ENCODE measurements at regions not wholly inside any gene's neighbourhood (a gene's known extent, or its start where the extent isn't known, plus 50 kb on each side); places are given as distances from the start of the nearest gene placed in this dataset.
A peak's percentile ranks its signal among the peaks of the same experiment; 100 is the strongest.

DNA sequence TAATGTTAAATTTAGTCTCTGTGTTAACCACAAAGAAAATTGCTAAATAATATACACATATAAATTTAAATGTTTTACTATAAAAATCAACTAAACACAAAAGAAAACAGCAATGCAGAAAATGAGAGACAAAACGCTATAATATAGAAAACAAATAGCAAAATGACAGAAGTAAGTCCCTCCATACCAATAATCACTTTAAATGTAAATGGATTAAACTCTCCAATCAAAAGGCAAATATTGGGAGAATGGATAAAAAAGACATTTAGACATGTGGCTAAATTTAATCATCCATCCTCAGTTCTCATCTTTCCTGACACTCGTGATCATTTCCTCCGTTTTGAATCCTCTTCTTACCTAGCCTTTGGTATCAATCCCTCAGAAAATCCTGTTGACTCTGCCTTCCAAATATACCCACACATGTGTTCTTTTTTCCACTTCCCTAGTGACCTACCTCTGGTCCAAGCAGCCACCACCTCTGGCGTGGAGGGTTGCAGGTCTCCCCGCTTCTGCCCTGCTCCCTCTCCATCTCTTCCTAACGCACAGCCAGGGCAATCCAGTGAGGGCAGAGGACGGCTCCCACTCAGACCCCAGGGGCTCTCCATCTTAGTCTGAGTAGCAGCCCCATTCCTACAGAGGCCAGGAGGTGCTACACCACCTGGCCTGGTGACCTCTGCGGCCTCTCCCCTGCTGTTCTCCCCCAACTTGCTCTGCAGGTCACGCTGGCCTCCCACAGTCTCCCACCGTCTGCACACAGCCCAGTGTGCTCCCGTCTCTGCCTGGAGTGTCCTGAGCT is 149.2 kb downstream of the RNASET2 start:
- no peak overlapping the region for H3K4me3 ChIP-seq (ENCODE audit: low read depth, low read length)
- CTCF ChIA-PET, result interaction anchor here (0.6 kb wide), 2 partner anchors 33 to 144 kb away, joined by 3 to 4 read pairs; no protein-coding TSS in a partner anchor
- no peaks in the 10 kb centered on the region for H3K4me1 ChIP-seq (ENCODE audit: control insufficient read depth, insufficient read depth, low read length)

DNA sequence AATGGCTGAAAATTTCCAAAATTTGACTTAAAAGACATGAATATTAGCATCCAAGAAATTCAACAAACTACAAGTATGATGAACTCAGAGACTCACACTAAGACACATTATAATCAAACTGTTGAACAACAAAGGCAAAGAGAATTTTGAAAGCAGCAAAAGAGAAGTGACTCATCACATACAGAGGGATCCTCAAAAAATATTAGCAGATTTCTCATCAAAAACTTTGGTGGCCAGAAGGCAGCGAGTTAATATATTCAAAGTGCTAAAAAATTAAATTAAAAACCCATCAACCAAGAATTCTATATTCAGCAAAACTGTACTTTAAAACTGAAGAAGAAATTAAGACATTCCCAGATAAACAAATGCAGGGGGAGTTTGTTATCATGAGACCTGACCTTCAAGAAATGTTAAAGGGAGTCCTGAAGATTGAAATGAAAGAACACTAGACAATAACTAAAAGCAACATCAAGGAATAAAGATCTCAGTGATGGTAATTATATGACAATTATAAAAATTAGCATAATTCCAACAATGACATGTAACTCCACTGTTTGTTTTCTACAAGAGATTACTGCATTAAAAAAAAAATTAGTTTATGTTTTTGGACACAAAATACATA is 150.0 kb downstream of the RNASET2 start:
- TF ChIP-seq, protein P1, sequence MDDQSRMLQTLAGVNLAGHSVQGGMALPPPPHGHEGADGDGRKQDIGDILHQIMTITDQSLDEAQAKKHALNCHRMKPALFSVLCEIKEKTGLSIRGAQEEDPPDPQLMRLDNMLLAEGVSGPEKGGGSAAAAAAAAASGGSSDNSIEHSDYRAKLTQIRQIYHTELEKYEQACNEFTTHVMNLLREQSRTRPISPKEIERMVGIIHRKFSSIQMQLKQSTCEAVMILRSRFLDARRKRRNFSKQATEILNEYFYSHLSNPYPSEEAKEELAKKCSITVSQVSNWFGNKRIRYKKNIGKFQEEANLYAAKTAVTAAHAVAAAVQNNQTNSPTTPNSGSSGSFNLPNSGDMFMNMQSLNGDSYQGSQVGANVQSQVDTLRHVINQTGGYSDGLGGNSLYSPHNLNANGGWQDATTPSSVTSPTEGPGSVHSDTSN (CRISPR knock-in tag; IDR thresholded peaks at IDR 0.05), result no peak
- TF ChIP-seq SETDB1 (IDR thresholded peaks at IDR 0.05; ENCODE audit: insufficient read length, low read length) (peak; percentile 99), TRIM28 (IDR thresholded peaks at IDR 0.05; ENCODE audit: borderline replicate concordance, low read length) (peak; percentile 96), ZNF791 (tag by site-specific recombination; IDR thresholded peaks at IDR 0.05) (peak; percentile 97)
- Histone ChIP-seq H3K36me3 (ENCODE audit: control insufficient read depth in 2 of 2, insufficient read depth in 1 of 2, low read length in 2 of 2) (no peaks in the 10 kb centered on the region), H3K4me1 (ENCODE audit: control insufficient read depth, insufficient read depth, low read length) (no peaks in the 10 kb centered on the region), H3K9me3 (ENCODE audit: control insufficient read depth, insufficient read depth, low read depth, low read length) (no peaks in the 10 kb centered on the region), H3K27ac (ENCODE audit: extremely low read depth, low read depth, low read length) (no peak overlapping the region), H3K4me3 (ENCODE audit: low read depth, low read length) (no peak overlapping the region)
- POLR2A ChIA-PET, result no interaction called here
- CTCF ChIA-PET, result no interaction called here

More for the DNA sequence above, 149.2 kb downstream of the RNASET2 start:
- TF ChIP-seq ZNF155 (tag by site-specific recombination; IDR thresholded peaks at IDR 0.05) (no peak), ZNF292 (tag by site-specific recombination; IDR thresholded peaks at IDR 0.05; ENCODE audit: borderline replicate concordance, low read depth) (no peak), ZNF391 (tag by site-specific recombination; IDR thresholded peaks at IDR 0.05; ENCODE audit: borderline replicate concordance, low read depth) (no peak), EGR2 (tag by site-specific recombination; IDR thresholded peaks at IDR 0.05; ENCODE audit: low read depth) (no peak), ZNF629 (tag by site-specific recombination; IDR thresholded peaks at IDR 0.05) (no peak), GLIS2 (tag by site-specific recombination; IDR thresholded peaks at IDR 0.05) (no peak), SP7 (tag by site-specific recombination; IDR thresholded peaks at IDR 0.05) (no peak), BCL11B (tag by site-specific recombination; IDR thresholded peaks at IDR 0.05; ENCODE audit: low read depth) (no peak), ZNF174 (tag by site-specific recombination; IDR thresholded peaks at IDR 0.05) (no peak), ZBTB48 (tag by site-specific recombination; IDR thresholded peaks at IDR 0.05) (no peak), ZFHX2 (tag by site-specific recombination; conservative IDR thresholded peaks at IDR 0.05) (no peak), SP2 (tag by site-specific recombination; IDR thresholded peaks at IDR 0.05) (no peak)
- TF ChIP-seq, protein P2, sequence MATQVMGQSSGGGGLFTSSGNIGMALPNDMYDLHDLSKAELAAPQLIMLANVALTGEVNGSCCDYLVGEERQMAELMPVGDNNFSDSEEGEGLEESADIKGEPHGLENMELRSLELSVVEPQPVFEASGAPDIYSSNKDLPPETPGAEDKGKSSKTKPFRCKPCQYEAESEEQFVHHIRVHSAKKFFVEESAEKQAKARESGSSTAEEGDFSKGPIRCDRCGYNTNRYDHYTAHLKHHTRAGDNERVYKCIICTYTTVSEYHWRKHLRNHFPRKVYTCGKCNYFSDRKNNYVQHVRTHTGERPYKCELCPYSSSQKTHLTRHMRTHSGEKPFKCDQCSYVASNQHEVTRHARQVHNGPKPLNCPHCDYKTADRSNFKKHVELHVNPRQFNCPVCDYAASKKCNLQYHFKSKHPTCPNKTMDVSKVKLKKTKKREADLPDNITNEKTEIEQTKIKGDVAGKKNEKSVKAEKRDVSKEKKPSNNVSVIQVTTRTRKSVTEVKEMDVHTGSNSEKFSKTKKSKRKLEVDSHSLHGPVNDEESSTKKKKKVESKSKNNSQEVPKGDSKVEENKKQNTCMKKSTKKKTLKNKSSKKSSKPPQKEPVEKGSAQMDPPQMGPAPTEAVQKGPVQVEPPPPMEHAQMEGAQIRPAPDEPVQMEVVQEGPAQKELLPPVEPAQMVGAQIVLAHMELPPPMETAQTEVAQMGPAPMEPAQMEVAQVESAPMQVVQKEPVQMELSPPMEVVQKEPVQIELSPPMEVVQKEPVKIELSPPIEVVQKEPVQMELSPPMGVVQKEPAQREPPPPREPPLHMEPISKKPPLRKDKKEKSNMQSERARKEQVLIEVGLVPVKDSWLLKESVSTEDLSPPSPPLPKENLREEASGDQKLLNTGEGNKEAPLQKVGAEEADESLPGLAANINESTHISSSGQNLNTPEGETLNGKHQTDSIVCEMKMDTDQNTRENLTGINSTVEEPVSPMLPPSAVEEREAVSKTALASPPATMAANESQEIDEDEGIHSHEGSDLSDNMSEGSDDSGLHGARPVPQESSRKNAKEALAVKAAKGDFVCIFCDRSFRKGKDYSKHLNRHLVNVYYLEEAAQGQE (tag by site-specific recombination; IDR thresholded peaks at IDR 0.05), result no peak
- TF ChIP-seq, protein P3, sequence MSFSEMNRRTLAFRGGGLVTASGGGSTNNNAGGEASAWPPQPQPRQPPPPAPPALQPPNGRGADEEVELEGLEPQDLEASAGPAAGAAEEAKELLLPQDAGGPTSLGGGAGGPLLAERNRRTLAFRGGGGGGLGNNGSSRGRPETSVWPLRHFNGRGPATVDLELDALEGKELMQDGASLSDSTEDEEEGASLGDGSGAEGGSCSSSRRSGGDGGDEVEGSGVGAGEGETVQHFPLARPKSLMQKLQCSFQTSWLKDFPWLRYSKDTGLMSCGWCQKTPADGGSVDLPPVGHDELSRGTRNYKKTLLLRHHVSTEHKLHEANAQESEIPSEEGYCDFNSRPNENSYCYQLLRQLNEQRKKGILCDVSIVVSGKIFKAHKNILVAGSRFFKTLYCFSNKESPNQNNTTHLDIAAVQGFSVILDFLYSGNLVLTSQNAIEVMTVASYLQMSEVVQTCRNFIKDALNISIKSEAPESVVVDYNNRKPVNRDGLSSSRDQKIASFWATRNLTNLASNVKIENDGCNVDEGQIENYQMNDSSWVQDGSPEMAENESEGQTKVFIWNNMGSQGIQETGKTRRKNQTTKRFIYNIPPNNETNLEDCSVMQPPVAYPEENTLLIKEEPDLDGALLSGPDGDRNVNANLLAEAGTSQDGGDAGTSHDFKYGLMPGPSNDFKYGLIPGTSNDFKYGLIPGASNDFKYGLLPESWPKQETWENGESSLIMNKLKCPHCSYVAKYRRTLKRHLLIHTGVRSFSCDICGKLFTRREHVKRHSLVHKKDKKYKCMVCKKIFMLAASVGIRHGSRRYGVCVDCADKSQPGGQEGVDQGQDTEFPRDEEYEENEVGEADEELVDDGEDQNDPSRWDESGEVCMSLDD (tag by site-specific recombination; IDR thresholded peaks at IDR 0.05), result no peak
- Histone ChIP-seq H3K9me3 (ENCODE audit: control insufficient read depth, insufficient read depth, low read depth, low read length) (no peaks in the 10 kb centered on the region), H3K36me3 (ENCODE audit: control insufficient read depth in 2 of 2, insufficient read depth in 1 of 2, low read length in 2 of 2) (no peaks in the 10 kb centered on the region), H3K27ac (ENCODE audit: extremely low read depth, low read depth, low read length) (no peak overlapping the region)
- POLR2A ChIA-PET, result no interaction called here

Measured in HEK293 (cell line).